LNCAP (cell line): ENCODE measurements at regions not wholly inside any gene's neighbourhood (a gene's known extent, or its start where the extent isn't known, plus 50 kb on each side); places are given as distances from the start of the nearest gene placed in this dataset.

Experiments
- TF ChIP-seq, protein P1 (sequence below): fragments of 450-650 bp; IDR thresholded peaks from 2 replicates; pipeline ENCODE4 v1.5.1; 2017; ENCODE audit warnings: mild to moderate bottlenecking

DNA sequence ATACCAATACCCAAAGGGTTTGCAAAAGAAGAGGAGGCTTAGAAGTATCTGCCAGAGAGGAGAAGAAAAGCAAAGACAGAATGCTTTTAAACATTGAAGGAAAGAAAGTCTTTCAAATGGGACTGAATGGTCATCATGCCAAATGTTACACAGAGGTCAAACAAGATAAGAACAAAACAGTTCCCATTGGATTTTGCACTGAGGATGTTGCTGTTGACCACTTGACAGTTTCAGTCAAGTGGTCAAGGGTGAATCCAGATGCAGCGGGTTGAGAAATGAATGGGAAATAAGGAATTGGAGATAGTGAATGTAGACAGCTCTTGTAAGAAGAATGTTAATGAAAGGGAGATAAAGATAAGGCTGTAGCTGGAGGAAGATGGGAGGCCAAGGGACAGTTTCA is 64.8 kb upstream of the FGG start:
- TF ChIP-seq, protein P1, sequence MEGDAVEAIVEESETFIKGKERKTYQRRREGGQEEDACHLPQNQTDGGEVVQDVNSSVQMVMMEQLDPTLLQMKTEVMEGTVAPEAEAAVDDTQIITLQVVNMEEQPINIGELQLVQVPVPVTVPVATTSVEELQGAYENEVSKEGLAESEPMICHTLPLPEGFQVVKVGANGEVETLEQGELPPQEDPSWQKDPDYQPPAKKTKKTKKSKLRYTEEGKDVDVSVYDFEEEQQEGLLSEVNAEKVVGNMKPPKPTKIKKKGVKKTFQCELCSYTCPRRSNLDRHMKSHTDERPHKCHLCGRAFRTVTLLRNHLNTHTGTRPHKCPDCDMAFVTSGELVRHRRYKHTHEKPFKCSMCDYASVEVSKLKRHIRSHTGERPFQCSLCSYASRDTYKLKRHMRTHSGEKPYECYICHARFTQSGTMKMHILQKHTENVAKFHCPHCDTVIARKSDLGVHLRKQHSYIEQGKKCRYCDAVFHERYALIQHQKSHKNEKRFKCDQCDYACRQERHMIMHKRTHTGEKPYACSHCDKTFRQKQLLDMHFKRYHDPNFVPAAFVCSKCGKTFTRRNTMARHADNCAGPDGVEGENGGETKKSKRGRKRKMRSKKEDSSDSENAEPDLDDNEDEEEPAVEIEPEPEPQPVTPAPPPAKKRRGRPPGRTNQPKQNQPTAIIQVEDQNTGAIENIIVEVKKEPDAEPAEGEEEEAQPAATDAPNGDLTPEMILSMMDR, result no peak

DNA sequence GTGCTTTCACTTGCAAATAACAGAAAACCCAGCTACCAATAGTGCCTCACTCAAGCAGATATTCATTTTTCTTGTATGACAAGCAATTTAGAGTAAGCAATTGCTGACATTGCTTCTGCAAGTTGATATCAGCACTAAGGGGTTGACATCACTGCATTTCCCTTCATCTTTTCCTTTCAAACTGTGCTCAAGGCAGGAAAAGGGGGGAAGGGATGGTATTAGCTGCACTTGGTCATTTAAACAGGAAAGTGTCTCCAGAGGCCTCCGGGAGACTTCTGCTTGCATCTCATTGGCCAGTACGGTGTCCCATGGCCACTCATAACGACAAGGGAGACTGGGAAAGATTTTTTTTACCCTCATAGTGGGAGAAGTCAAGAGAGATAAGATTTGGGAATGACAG is 65.5 kb upstream of the FGG start:
- TF ChIP-seq, protein P1, result no peak

GRCh38 chr4:154683956-154684681 is 59.7 kb upstream of the LRAT start:
- TF ChIP-seq, protein P1, result no peak

DNA sequence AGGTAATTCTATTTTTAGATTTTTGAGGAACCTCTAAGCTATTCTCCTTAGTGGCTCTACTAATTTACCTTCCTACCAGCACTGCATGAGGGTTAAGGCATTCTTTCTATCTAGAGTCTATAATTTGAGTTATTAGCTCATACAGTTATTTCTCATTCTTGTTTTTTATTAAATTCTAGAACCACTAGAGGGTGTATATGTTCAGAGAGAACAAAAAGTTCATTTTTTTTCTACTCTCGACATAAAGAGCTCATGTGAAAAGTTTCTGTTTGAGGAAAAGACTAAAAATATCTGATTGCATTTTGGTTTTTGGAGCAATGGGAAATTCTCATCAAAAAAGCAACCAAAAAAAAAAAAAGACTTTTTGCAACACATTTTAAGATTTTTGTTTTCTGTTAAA is 57.0 kb upstream of the LRAT start:
- TF ChIP-seq, protein P1, result 0 out of 2 replicates have a peak, but pooled peaks have one; percentile 10

DNA sequence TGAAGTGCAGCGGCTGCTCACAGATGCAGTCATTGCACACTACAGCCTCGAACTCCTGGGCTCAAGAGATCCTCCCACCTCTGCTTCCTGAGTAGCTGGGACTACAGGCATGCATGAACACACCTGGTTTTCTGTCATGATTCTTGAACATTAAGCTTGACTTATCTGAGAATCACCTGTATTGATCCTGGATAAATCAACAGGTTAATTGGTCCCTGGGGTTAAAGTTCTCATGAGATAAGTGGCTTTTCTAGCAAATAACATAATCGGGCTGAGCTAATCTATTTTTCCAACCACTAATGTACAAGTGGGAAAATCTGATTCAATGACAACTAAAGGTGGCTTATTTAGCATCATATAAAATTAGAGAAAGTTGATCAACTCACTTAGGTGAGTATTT is 56.0 kb upstream of the LRAT start:
- TF ChIP-seq, protein P1, result no peak

- TF ChIP-seq, protein P1, result no peak
Measured at GRCh38 chr4:154691229-154691628, 52.6 kb upstream of the LRAT start.

GRCh38 chr4:154692304-154692818 is 51.4 kb upstream of the LRAT start:
- TF ChIP-seq, protein P1, result no peak
